ENCODE measurements at regions not wholly inside any gene's neighbourhood (a gene's known extent, or its start where the extent isn't known, plus 50 kb on each side); places are given as distances from the start of the nearest gene placed in this dataset.

- H3K27me3 ChIP-seq = peaks cover 0 to 9% (median 0%) of the 10 kb centered on the region in 4 donors
- DNase-seq = no peak
- H3K4me3 ChIP-seq = no peak overlapping the region
- H3K27ac ChIP-seq = no peak overlapping the region
- no peaks in the 10 kb centered on the region for H3K9me3 ChIP-seq
- no peaks in the 10 kb centered on the region for H3K36me3 ChIP-seq
- TF ChIP-seq, protein P1, sequence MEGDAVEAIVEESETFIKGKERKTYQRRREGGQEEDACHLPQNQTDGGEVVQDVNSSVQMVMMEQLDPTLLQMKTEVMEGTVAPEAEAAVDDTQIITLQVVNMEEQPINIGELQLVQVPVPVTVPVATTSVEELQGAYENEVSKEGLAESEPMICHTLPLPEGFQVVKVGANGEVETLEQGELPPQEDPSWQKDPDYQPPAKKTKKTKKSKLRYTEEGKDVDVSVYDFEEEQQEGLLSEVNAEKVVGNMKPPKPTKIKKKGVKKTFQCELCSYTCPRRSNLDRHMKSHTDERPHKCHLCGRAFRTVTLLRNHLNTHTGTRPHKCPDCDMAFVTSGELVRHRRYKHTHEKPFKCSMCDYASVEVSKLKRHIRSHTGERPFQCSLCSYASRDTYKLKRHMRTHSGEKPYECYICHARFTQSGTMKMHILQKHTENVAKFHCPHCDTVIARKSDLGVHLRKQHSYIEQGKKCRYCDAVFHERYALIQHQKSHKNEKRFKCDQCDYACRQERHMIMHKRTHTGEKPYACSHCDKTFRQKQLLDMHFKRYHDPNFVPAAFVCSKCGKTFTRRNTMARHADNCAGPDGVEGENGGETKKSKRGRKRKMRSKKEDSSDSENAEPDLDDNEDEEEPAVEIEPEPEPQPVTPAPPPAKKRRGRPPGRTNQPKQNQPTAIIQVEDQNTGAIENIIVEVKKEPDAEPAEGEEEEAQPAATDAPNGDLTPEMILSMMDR (IDR thresholded peaks at IDR 0.05) = no peak
- no peak for TF ChIP-seq POLR2A (IDR thresholded peaks at IDR 0.05)
- intact Hi-C loops (cut with DNase I) = no loop called here
- H3K4me1 ChIP-seq = peaks cover 0 to 10% (median 0%) of the 10 kb centered on the region in 3 donors
Observed at GRCh38 chr6:134703206-134703605, 246.7 kb downstream of the ALDH8A1 start.

GRCh38 chr6:134702279-134702678, 247.6 kb downstream of the ALDH8A1 start:
- 86% methylated on average over 2 of the region's 3 CpGs; no CpG with 5 or more reads in 1 of the 2 donors for WGBS, 2 donors
- intact Hi-C loops (cut with DNase I) = no loop called here
- TF ChIP-seq, protein P1 (IDR thresholded peaks at IDR 0.05) = no peak
- no peak for TF ChIP-seq POLR2A (IDR thresholded peaks at IDR 0.05)
- Histone ChIP-seq H3K27me3 (peaks cover 0 to 9% (median 0%) of the 10 kb centered on the region in 4 donors), H3K9me3 (no peaks in the 10 kb centered on the region), H3K4me1 (peaks cover 0 to 4% (median 0%) of the 10 kb centered on the region in 3 donors), H3K27ac (no peak overlapping the region), H3K36me3 (no peaks in the 10 kb centered on the region), H3K4me3 (no peak overlapping the region)
- DNase-seq = no peak

DNA sequence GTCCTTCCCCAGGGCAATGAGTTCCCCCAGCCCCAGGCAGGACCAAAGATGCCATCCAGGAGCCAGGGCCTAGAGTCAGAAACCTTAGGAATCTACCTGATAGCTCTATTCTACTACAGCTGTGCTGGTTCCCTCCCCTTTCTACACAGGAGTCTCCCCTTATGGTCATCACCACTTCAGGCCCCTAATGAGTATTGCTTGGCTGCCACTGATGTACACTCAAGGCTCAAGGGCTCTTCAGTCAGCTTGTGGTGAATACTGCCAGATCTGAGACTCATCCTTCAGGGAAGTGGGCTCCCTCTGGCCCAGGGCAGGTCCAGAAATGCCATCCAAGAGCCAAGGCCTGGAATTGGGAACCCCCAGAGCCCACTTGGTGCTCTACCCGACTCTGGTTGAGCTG, 248.6 kb downstream of the ALDH8A1 start:
- DNase-seq = no peak
- 100% methylated on average over 1 of the region's 1 CpG; no CpG with 5 or more reads in 1 of the 2 donors for WGBS, 2 donors
- Histone ChIP-seq H3K9me3 (no peaks in the 10 kb centered on the region), H3K36me3 (no peaks in the 10 kb centered on the region), H3K4me1 (no peaks in the 10 kb centered on the region), H3K27me3 (peaks cover 0 to 9% (median 0%) of the 10 kb centered on the region in 4 donors), H3K27ac (no peak overlapping the region), H3K4me3 (no peak overlapping the region)
- TF ChIP-seq, protein P1 (IDR thresholded peaks at IDR 0.05) = no peak
- no peak for TF ChIP-seq POLR2A (IDR thresholded peaks at IDR 0.05)
- intact Hi-C loops (cut with DNase I) = no loop called here

DNA sequence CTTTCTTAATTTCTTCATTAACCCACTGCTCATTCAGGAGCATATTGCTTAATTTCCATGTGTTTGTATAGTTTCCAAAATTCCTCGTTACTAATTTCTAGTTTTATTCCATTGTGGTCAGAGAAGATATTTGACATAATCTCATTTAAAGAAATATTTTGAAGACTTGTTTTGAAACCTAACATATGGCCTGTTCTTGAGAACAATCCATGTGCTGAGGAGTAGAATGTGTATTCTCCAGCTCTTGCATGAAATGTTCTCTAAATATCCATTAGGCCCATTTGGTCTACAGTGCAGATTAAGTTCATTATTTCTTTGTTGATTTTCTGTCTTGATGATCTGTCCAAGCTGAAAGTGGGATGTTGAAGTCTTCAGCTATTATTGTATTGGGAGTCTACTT, 251.7 kb downstream of the ALDH8A1 start:
- TF ChIP-seq, protein P1 (IDR thresholded peaks at IDR 0.05) = no peak
- no peak for TF ChIP-seq POLR2A (IDR thresholded peaks at IDR 0.05)
- WGBS, 2 donors = 69 to 76% methylated on average over 1 of the region's 1 CpG
- H3K4me1 ChIP-seq = no peaks in the 10 kb centered on the region
- DNase-seq = no peak
- H3K9me3 ChIP-seq = no peaks in the 10 kb centered on the region
- no peak overlapping the region for H3K27ac ChIP-seq
- H3K27me3 ChIP-seq = no peaks in the 10 kb centered on the region
- H3K36me3 ChIP-seq = no peaks in the 10 kb centered on the region
- H3K4me3 ChIP-seq = no peak overlapping the region
- intact Hi-C loops (cut with DNase I) = no loop called here

DNA sequence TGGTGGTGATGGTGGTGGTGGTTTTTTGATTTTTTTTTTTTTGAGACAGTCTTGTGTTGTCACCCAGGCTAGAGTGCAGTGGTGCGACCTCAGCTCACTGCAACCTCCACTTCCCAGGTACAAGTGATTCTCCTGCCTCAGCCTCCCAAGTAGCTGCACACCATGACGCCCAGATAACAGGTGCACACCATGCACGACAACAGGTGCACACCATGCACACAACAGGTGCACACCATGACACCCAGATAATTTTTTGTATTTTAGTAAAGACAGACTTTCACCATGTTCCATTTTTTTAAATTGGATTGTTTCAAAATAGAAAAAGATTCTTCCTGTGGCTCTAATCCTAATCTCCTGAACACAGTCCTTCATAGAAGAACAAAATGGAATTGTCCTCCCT, 257.9 kb downstream of the ALDH8A1 start:
- Histone ChIP-seq H3K9me3 (no peaks in the 10 kb centered on the region), H3K27me3 (peaks cover 0 to 13% (median 0%) of the 10 kb centered on the region in 4 donors), H3K4me3 (no peak overlapping the region), H3K4me1 (no peaks in the 10 kb centered on the region), H3K36me3 (no peaks in the 10 kb centered on the region), H3K27ac (no peak overlapping the region)
- WGBS, 2 donors = 83 to 91% methylated on average over 1 to 3 of the region's 3 CpGs
- intact Hi-C loops (cut with DNase I) = no loop called here
- no peak for TF ChIP-seq POLR2A (IDR thresholded peaks at IDR 0.05)
- TF ChIP-seq, protein P1 (IDR thresholded peaks at IDR 0.05) = no peak
- no peak for DNase-seq
